ENCODE measurements at regions not wholly inside any gene's neighbourhood (a gene's known extent, or its start where the extent isn't known, plus 50 kb on each side); places are given as distances from the start of the nearest gene placed in this dataset.

- H3K27me3 ChIP-seq (ENCODE audit: control insufficient read depth, insufficient read depth, low read length), result no peaks in the 10 kb centered on the region
- no peak overlapping the region for H3K4me3 ChIP-seq (ENCODE audit: low read length)
- H3K9me3 ChIP-seq (replicated peaks; ENCODE audit: low read length), result no peaks in the 10 kb centered on the region
Observed at GRCh38 chr7:47659664-47660462, 78.0 kb upstream of the TNS3 start.

DNA sequence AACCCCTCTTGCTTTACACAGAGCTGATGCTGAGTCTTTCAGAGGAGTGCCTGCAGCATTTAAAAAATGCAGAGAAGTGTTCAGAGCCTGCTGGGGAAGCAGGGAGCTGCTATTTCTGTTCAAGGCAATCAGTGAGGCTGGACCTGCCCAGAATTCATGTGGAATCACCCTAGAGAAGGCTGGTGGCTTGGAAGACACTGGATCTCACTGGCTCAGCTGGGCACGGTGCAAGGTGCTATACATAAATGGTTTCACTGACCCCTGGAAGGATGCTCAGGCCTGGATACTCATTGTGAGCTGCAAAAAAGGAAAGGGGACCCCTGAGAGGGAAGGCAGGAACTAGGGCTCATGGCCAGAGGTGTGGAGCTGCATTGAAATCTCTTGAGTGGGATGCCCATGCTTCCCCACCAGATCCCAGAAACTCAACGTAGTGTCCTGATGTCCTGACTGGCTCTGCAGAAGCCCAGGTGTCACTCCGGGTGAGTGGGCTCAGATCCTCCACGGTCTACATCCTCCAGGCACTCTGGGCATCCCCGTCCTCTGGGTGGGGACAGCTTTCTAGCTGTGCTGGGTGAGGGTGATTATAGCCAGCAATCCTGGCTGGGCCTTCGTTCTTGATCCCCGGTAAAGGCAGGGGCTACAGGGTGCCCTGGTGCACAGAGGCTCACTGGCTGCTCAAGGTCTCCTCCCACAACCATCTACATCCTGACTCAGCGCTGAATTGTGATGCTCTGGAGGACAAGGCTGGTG is 77.2 kb upstream of the TNS3 start:
- H3K4me1 ChIP-seq (ENCODE audit: control insufficient read depth, insufficient read depth, low read length), result peaks cover 14% of the 10 kb centered on the region
- no peaks in the 10 kb centered on the region for H3K9me3 ChIP-seq (replicated peaks; ENCODE audit: low read length)
- H3K9ac ChIP-seq (ENCODE audit: low read depth, low read length), result no peak overlapping the region
- H3K36me3 ChIP-seq (ENCODE audit: insufficient read depth, low read length), result no peaks in the 10 kb centered on the region
- H3K27me3 ChIP-seq (ENCODE audit: control insufficient read depth, insufficient read depth, low read length), result no peaks in the 10 kb centered on the region
- H3K4me2 ChIP-seq (ENCODE audit: low read length), result no peak overlapping the region
- H3K4me3 ChIP-seq (ENCODE audit: low read length), result no peak overlapping the region

More at GRCh38 chr7:47659664-47660462, 78.0 kb upstream of the TNS3 start:
- H3K4me2 ChIP-seq (ENCODE audit: low read length), result no peak overlapping the region
- no peak overlapping the region for H3K9ac ChIP-seq (ENCODE audit: low read depth, low read length)
- no peaks in the 10 kb centered on the region for H3K36me3 ChIP-seq (ENCODE audit: insufficient read depth, low read length)
- H3K4me1 ChIP-seq (ENCODE audit: control insufficient read depth, insufficient read depth, low read length), result peaks cover 6% of the 10 kb centered on the region

- H3K9me3 ChIP-seq (replicated peaks; ENCODE audit: low read length), result no peaks in the 10 kb centered on the region
Observed at GRCh38 chr7:47657126-47657525, 75.2 kb upstream of the TNS3 start.

DNA sequence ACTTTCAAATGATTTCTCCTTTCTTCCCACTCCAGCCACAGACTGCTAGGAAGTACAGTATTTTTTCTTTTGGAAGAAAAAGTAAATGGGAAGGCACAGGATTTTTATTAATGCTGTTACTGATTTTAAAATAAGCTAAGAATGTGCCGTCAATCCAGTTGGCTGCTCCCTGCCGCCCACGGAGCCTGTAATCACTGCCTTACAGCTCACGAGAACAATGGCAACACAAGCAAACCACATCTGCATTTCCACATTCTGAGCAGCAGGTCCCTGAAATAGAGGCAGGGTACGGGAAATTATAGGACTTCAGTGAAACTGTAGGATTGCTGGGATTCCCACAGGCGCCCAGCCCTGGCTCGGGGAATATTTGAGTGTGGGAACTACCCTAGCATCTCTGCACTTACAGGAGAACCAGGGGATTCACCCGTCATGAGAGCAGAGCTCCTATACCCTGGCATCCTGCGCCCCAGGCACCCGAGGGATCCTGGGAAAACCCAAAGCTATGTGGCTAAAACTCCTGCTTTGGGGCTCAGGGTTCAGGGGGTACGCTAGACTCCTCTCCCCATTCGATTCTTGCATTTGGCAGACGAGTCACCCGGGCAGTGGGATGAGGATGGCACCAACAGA is 72.9 kb upstream of the TNS3 start:
- no peaks in the 10 kb centered on the region for H3K36me3 ChIP-seq (ENCODE audit: insufficient read depth, low read length)
- H3K4me3 ChIP-seq (ENCODE audit: low read length), result no peak overlapping the region
- peaks cover 45% of the 10 kb centered on the region for H3K4me1 ChIP-seq (ENCODE audit: control insufficient read depth, insufficient read depth, low read length)
- H3K27me3 ChIP-seq (ENCODE audit: control insufficient read depth, insufficient read depth, low read length), result no peaks in the 10 kb centered on the region
- H3K4me2 ChIP-seq (ENCODE audit: low read length), result peak overlapping the region; percentile 14
- no peaks in the 10 kb centered on the region for H3K9me3 ChIP-seq (replicated peaks; ENCODE audit: low read length)
- peak overlapping the region; percentile 55 for H3K9ac ChIP-seq (ENCODE audit: low read depth, low read length)

More at GRCh38 chr7:47657126-47657525, 75.2 kb upstream of the TNS3 start:
- no peaks in the 10 kb centered on the region for H3K36me3 ChIP-seq (ENCODE audit: insufficient read depth, low read length)
- H3K27me3 ChIP-seq (ENCODE audit: control insufficient read depth, insufficient read depth, low read length), result no peaks in the 10 kb centered on the region
- peaks cover 32% of the 10 kb centered on the region for H3K4me1 ChIP-seq (ENCODE audit: control insufficient read depth, insufficient read depth, low read length)
- no peak overlapping the region for H3K4me2 ChIP-seq (ENCODE audit: low read length)
- H3K4me3 ChIP-seq (ENCODE audit: low read length), result no peak overlapping the region
- no peak overlapping the region for H3K9ac ChIP-seq (ENCODE audit: low read depth, low read length)

GRCh38 chr7:47653550-47654411 is 71.9 kb upstream of the TNS3 start:
- peaks cover 45% of the 10 kb centered on the region for H3K4me1 ChIP-seq (ENCODE audit: control insufficient read depth, insufficient read depth, low read length)
- H3K27me3 ChIP-seq (ENCODE audit: control insufficient read depth, insufficient read depth, low read length), result no peaks in the 10 kb centered on the region

DNA sequence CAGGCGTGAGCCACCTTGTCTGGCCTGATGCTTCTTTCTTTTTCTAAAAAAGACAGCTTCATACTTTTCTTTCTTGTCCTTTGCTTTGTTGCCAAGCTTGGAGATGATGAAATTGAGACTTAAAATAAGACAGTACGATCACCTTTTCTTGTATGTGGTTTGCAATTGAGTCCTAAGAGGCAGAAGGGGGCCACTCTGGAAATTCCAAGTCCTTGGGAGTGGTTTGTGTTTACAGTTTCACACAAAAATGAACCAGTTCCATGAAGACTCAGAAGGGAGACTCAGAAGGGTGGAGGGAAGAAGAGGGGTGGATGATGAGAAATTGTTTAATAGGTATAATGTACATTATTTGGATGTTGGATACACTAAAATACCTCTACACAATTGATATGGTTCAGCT is 70.7 kb upstream of the TNS3 start:
- Histone ChIP-seq H3K27me3 (ENCODE audit: control insufficient read depth, insufficient read depth, low read length) (no peaks in the 10 kb centered on the region), H3K4me3 (ENCODE audit: low read length) (no peak overlapping the region), H3K36me3 (ENCODE audit: insufficient read depth, low read length) (no peaks in the 10 kb centered on the region), H3K4me2 (ENCODE audit: low read length) (no peak overlapping the region), H3K4me1 (ENCODE audit: control insufficient read depth, insufficient read depth, low read length) (peaks cover 45% of the 10 kb centered on the region), H3K9me3 (replicated peaks; ENCODE audit: low read length) (no peaks in the 10 kb centered on the region), H3K9ac (ENCODE audit: low read depth, low read length) (peak overlapping the region; percentile 78)

More at GRCh38 chr7:47653550-47654411, 71.9 kb upstream of the TNS3 start:
- no peaks in the 10 kb centered on the region for H3K36me3 ChIP-seq (ENCODE audit: insufficient read depth, low read length)
- no peaks in the 10 kb centered on the region for H3K9me3 ChIP-seq (replicated peaks; ENCODE audit: low read length)
- H3K4me3 ChIP-seq (ENCODE audit: low read length), result no peak overlapping the region
- H3K9ac ChIP-seq (ENCODE audit: low read depth, low read length), result peak overlapping the region; percentile 55
- peak overlapping the region; percentile 28 for H3K4me2 ChIP-seq (ENCODE audit: low read length)

DNA sequence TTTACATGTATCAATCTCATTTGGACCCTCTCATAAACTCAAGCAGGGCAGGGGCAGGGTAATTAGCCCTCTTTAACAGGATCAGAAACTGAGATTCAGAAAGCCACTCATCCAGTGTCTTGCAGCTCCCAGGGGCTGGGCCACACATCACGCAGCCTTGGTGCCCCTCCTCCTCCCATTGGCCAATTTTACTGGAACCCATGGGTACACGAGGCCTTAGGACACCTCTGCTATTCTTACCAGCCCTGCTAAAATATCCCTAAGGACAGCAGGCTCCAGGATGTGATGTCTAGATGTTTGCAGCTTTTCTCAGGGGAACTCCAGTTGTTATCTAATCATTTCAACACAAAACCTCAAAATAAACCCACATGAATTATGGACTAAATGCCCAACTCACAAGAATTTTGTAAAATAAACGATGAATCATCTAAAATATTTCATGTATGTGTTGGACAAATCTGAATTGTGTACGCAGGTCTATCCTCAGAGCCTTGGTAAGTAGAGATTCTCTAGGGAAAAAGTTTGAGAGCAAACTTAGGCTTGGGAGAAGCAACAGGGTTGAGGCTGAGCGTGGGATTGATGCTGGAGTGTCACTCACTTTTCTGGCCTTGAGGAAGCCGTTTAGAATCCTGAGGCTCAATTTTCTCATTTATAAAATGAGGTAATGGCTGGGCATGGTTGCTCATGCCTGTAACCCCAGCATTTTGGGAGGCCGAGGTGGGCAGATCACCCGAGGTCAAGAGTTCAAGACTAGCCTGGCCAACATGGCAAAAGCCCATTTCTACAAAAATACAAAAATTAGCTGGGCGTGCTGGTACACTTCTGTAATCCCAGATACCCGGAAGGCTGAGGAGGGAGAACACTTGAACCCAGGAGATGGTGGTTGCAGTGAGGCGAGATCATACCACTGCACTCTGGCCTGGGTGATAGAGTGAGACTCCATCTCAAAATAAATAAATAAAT is 69.7 kb upstream of the TNS3 start:
- Histone ChIP-seq H3K4me3 (ENCODE audit: low read length) (peak overlapping the region; percentile 10), H3K36me3 (ENCODE audit: insufficient read depth, low read length) (no peaks in the 10 kb centered on the region), H3K9ac (ENCODE audit: low read depth, low read length) (peak overlapping the region; percentile 81), H3K27me3 (ENCODE audit: control insufficient read depth, insufficient read depth, low read length) (no peaks in the 10 kb centered on the region), H3K4me2 (ENCODE audit: low read length) (peak overlapping the region; percentile 15), H3K9me3 (replicated peaks; ENCODE audit: low read length) (no peaks in the 10 kb centered on the region), H3K4me1 (ENCODE audit: control insufficient read depth, insufficient read depth, low read length) (peaks cover 45% of the 10 kb centered on the region)

GRCh38 chr7:47649919-47650318 is 68.0 kb upstream of the TNS3 start:
- Histone ChIP-seq H3K36me3 (ENCODE audit: insufficient read depth, low read length) (no peaks in the 10 kb centered on the region), H3K27me3 (ENCODE audit: control insufficient read depth, insufficient read depth, low read length) (no peaks in the 10 kb centered on the region), H3K4me2 (ENCODE audit: low read length) (no peak overlapping the region), H3K9me3 (replicated peaks; ENCODE audit: low read length) (no peaks in the 10 kb centered on the region), H3K9ac (ENCODE audit: low read depth, low read length) (no peak overlapping the region), H3K4me3 (ENCODE audit: low read length) (no peak overlapping the region), H3K4me1 (ENCODE audit: control insufficient read depth, insufficient read depth, low read length) (peaks cover 40% of the 10 kb centered on the region)

GRCh38 chr7:47648275-47648925 is 66.5 kb upstream of the TNS3 start:
- Histone ChIP-seq H3K27me3 (ENCODE audit: control insufficient read depth, insufficient read depth, low read length) (no peaks in the 10 kb centered on the region), H3K4me3 (ENCODE audit: low read length) (no peak overlapping the region), H3K4me2 (ENCODE audit: low read length) (no peak overlapping the region), H3K4me1 (ENCODE audit: control insufficient read depth, insufficient read depth, low read length) (peaks cover 25% of the 10 kb centered on the region), H3K9me3 (replicated peaks; ENCODE audit: low read length) (no peaks in the 10 kb centered on the region), H3K9ac (ENCODE audit: low read depth, low read length) (peak overlapping the region; percentile 42), H3K36me3 (ENCODE audit: insufficient read depth, low read length) (no peaks in the 10 kb centered on the region)

DNA sequence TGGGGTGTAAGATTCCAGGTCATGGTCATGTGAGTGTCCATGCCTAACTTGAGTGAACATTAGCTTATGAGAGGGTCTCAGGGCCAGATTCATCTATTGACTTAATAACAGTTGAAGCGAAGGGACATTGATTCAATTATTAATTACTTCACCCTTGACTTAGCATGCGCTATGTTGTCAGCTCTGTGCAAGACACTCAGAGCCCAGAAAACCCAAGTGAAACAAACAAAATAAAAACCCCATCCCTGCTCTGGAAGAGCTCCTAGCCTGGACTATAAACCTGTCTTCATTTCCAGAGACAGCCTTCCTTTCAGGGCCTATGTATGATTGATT is 66.0 kb upstream of the TNS3 start:
- Histone ChIP-seq H3K36me3 (ENCODE audit: insufficient read depth, low read length) (no peaks in the 10 kb centered on the region), H3K9ac (ENCODE audit: low read depth, low read length) (peak overlapping the region; percentile 37), H3K27me3 (ENCODE audit: control insufficient read depth, insufficient read depth, low read length) (no peaks in the 10 kb centered on the region), H3K9me3 (replicated peaks; ENCODE audit: low read length) (no peaks in the 10 kb centered on the region), H3K4me3 (ENCODE audit: low read length) (no peak overlapping the region), H3K4me1 (ENCODE audit: control insufficient read depth, insufficient read depth, low read length) (peaks cover 21% of the 10 kb centered on the region), H3K4me2 (ENCODE audit: low read length) (no peak overlapping the region)
